ENCODE measurements at regions not wholly inside any gene's neighbourhood (a gene's known extent, or its start where the extent isn't known, plus 50 kb on each side); places are given as distances from the start of the nearest gene placed in this dataset.
A peak's percentile ranks its signal among the peaks of the same experiment; 100 is the strongest.

DNA sequence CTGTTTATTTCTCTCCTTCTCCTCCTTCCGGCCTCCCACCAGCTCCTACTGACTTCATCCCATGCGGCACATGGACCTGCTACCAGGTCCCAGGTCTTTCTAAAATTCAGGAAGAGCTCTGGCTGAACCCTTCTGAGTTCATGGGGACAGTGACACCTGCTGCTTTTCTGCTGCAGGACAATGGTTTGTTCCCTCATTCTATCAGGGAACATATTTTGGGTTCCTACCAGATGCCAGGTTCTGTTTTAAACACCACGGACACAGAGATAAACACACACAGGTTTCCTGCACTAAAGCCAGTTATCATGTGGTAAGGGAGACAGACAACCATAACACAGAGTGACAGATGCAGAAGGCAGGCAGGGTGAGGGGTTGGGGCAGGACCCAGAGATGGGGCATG is 114.0 kb upstream of the RAB4A start:
- no peak overlapping the region for H3K27ac ChIP-seq (ENCODE audit: extremely low read length, insufficient read depth, low read length)
- no peaks in the 10 kb centered on the region for H3K27me3 ChIP-seq (ENCODE audit: control insufficient read depth in 1 of 2, insufficient read depth in 2 of 2, low read length in 2 of 2)
- no peaks in the 10 kb centered on the region for H3K9me3 ChIP-seq (ENCODE audit: low read length)
- H2AFZ ChIP-seq (ENCODE audit: low read length): no peak overlapping the region
- ChIA-PET POLR2A (interaction anchor here (1.5 to 1.7 kb wide), 2 partner anchors 25 to 27 kb away, joined by 4 to 7 read pairs; no protein-coding TSS in a partner anchor), CTCF (ENCODE audit: low intra/inter-chr PET ratio, low total read pairs) (interaction anchor here (0.7 to 1.5 kb wide), 4 partner anchors 71 to 493 kb away, joined by 3 to 9 read pairs (median 4); no protein-coding TSS in a partner anchor)
- BruUV-seq (replicated peaks): no TSS peak
- intact Hi-C loops (cut with micrococcal nuclease; ENCODE audit: unreplicated experiment) (loop anchor here (1.0 to 2.0 kb wide), 2 partner anchors 420 to 493 kb away; no protein-coding TSS in a partner anchor), in situ Hi-C loops (cut with HindIII; ENCODE audit: extremely low pct_ligation_motif_present, low pct_unique_long_range_greater_than_20kb) (loop anchor here (5.0 to 10.0 kb wide), 2 partner anchors 420 to 462 kb away; partner anchors contain the start of gene RHOU)
- peak; percentile 81 for FAIRE-seq
- ATAC-seq: peak; percentile 78
- H3K4me2 ChIP-seq (ENCODE audit: low read depth, low read length): no peak overlapping the region
- no peaks in the 10 kb centered on the region for H4K20me1 ChIP-seq (ENCODE audit: insufficient read depth, low read length)
- peaks cover 50% of the 10 kb centered on the region for H3K4me1 ChIP-seq (ENCODE audit: insufficient read depth, low read length)
- 75% methylated on average over 3 of the region's 3 CpGs for WGBS (ENCODE audit: low lambda C conversion rate)
- H3K36me3 ChIP-seq (replicated peaks in 1 of 2; ENCODE audit: control insufficient read depth in 1 of 2, insufficient read depth in 2 of 2, low read length in 2 of 2): no peaks in the 10 kb centered on the region
- H3K9ac ChIP-seq (ENCODE audit: insufficient read depth, low read depth, low read length): no peak overlapping the region
- no peaks in the 10 kb centered on the region for H3K79me2 ChIP-seq (ENCODE audit: insufficient read depth, low read length)
- DNase-seq (ENCODE audit: low spot score): peak; percentile 58
- no peak overlapping the region for H3K4me3 ChIP-seq (replicated peaks in 1 of 3; ENCODE audit: insufficient read depth in 1 of 3, low read depth in 2 of 3, low read length in 3 of 3)
- no peak for TF ChIP-seq NFE2L2 (IDR thresholded peaks at IDR 0.05; ENCODE audit: low read length)
- no peak for TF ChIP-seq ZNF432 (CRISPR knock-in tag; IDR thresholded peaks at IDR 0.05; ENCODE audit: borderline replicate concordance)
- TF ChIP-seq, protein P1, sequence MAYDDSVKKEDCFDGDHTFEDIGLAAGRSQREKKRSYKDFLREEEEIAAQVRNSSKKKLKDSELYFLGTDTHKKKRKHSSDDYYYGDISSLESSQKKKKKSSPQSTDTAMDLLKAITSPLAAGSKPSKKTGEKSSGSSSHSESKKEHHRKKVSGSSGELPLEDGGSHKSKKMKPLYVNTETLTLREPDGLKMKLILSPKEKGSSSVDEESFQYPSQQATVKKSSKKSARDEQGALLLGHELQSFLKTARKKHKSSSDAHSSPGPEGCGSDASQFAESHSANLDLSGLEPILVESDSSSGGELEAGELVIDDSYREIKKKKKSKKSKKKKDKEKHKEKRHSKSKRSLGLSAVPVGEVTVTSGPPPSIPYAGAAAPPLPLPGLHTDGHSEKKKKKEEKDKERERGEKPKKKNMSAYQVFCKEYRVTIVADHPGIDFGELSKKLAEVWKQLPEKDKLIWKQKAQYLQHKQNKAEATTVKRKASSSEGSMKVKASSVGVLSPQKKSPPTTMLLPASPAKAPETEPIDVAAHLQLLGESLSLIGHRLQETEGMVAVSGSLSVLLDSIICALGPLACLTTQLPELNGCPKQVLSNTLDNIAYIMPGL (CRISPR knock-in tag; IDR thresholded peaks at IDR 0.05; ENCODE audit: borderline replicate concordance in 1 of 2, low read depth in 1 of 2): peak in 1 of 2 experiments; percentile 23; a peak in 1 of 4 replicates
- TF ChIP-seq, protein P2, sequence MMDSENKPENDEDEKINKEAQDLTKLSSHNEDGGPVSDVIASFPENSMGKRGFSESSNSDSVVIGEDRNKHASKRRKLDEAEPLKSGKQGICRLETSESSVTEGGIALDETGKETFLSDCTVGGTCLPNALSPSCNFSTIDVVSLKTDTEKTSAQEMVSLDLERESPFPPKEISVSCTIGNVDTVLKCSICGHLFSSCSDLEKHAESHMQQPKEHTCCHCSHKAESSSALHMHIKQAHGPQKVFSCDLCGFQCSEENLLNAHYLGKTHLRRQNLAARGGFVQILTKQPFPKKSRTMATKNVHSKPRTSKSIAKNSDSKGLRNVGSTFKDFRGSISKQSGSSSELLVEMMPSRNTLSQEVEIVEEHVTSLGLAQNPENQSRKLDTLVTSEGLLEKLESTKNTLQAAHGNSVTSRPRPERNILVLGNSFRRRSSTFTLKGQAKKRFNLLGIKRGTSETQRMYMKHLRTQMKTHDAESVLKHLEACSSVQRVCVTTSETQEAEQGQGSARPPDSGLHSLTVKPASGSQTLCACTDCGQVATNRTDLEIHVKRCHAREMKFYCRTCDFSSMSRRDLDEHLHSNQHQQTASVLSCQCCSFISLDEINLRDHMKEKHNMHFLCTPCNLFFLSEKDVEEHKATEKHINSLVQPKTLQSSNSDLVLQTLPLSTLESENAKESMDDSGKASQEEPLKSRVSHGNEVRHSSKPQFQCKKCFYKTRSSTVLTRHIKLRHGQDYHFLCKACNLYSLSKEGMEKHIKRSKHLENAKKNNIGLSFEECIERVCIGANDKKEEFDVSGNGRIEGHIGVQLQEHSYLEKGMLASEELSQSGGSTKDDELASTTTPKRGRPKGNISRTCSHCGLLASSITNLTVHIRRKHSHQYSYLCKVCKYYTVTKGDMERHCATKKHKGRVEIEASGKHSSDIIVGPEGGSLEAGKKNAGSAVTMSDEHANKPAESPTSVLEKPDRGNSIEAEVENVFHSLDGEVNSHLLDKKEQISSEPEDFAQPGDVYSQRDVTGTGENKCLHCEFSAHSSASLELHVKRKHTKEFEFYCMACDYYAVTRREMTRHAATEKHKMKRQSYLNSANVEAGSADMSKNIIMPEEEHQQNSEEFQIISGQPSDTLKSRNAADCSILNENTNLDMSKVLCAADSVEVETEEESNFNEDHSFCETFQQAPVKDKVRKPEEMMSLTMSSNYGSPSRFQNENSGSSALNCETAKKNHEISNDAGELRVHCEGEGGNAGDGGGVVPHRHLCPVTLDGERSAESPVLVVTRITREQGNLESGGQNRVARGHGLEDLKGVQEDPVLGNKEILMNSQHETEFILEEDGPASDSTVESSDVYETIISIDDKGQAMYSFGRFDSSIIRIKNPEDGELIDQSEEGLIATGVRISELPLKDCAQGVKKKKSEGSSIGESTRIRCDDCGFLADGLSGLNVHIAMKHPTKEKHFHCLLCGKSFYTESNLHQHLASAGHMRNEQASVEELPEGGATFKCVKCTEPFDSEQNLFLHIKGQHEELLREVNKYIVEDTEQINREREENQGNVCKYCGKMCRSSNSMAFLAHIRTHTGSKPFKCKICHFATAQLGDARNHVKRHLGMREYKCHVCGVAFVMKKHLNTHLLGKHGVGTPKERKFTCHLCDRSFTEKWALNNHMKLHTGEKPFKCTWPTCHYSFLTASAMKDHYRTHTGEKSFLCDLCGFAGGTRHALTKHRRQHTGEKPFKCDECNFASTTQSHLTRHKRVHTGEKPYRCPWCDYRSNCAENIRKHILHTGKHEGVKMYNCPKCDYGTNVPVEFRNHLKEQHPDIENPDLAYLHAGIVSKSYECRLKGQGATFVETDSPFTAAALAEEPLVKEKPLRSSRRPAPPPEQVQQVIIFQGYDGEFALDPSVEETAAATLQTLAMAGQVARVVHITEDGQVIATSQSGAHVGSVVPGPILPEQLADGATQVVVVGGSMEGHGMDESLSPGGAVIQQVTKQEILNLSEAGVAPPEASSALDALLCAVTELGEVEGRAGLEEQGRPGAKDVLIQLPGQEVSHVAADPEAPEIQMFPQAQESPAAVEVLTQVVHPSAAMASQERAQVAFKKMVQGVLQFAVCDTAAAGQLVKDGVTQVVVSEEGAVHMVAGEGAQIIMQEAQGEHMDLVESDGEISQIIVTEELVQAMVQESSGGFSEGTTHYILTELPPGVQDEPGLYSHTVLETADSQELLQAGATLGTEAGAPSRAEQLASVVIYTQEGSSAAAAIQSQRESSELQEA (CRISPR knock-in tag; IDR thresholded peaks at IDR 0.05; ENCODE audit: not compliant biosample characterization): no peak
- TF ChIP-seq KDM1A (CRISPR knock-in tag; IDR thresholded peaks at IDR 0.05): no peak
- no peak for TF ChIP-seq ZNF343 (CRISPR knock-in tag; IDR thresholded peaks at IDR 0.05)
- peak; percentile 39; the same call in 1 of the 2 replicates for TF ChIP-seq ELF3 (CRISPR knock-in tag; IDR thresholded peaks at IDR 0.05)
- TF ChIP-seq MIXL1 (CRISPR knock-in tag; IDR thresholded peaks at IDR 0.05): 0 out of 2 replicates have a peak, but pooled peaks have one; percentile 45
- TF ChIP-seq, protein P3, sequence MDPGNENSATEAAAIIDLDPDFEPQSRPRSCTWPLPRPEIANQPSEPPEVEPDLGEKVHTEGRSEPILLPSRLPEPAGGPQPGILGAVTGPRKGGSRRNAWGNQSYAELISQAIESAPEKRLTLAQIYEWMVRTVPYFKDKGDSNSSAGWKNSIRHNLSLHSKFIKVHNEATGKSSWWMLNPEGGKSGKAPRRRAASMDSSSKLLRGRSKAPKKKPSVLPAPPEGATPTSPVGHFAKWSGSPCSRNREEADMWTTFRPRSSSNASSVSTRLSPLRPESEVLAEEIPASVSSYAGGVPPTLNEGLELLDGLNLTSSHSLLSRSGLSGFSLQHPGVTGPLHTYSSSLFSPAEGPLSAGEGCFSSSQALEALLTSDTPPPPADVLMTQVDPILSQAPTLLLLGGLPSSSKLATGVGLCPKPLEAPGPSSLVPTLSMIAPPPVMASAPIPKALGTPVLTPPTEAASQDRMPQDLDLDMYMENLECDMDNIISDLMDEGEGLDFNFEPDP (CRISPR knock-in tag; conservative IDR thresholded peaks at IDR 0.05): no peak
- TF ChIP-seq ZNF20 (CRISPR knock-in tag; IDR thresholded peaks at IDR 0.05): no peak
- TF ChIP-seq, protein P4, sequence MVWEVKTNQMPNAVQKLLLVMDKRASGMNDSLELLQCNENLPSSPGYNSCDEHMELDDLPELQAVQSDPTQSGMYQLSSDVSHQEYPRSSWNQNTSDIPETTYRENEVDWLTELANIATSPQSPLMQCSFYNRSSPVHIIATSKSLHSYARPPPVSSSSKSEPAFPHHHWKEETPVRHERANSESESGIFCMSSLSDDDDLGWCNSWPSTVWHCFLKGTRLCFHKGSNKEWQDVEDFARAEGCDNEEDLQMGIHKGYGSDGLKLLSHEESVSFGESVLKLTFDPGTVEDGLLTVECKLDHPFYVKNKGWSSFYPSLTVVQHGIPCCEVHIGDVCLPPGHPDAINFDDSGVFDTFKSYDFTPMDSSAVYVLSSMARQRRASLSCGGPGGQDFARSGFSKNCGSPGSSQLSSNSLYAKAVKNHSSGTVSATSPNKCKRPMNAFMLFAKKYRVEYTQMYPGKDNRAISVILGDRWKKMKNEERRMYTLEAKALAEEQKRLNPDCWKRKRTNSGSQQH (CRISPR knock-in tag; IDR thresholded peaks at IDR 0.05; ENCODE audit: low read depth): no peak
- no peak for TF ChIP-seq TCF7L2 (IDR thresholded peaks at IDR 0.05; ENCODE audit: low read depth, low read length)

All from HepG2 (cell line).